ENCODE measurements at regions not wholly inside any gene's neighbourhood (a gene's known extent, or its start where the extent isn't known, plus 50 kb on each side); places are given as distances from the start of the nearest gene placed in this dataset.

- H3K9ac ChIP-seq (ENCODE audit: low read depth in 1 of 2, low read length in 2 of 2): no peak overlapping the region
- no peaks in the 10 kb centered on the region for H3K27me3 ChIP-seq (ENCODE audit: control insufficient read depth in 2 of 2, insufficient read depth in 2 of 2, low read length in 2 of 2)
- H3K9me3 ChIP-seq (ENCODE audit: control insufficient read depth in 2 of 2, low read length in 2 of 2): peaks cover 0 to 2% of the 10 kb centered on the region in 2 donors
- H3K4me3 ChIP-seq (ENCODE audit: low read length in 2 of 2): no peak overlapping the region
- no peaks in the 10 kb centered on the region for H3K36me3 ChIP-seq (ENCODE audit: control insufficient read depth in 2 of 2, insufficient read depth in 2 of 2, low read length in 2 of 2)
- H3K4me1 ChIP-seq (ENCODE audit: control insufficient read depth in 2 of 2, insufficient read depth in 2 of 2, low read length in 2 of 2): no peaks in the 10 kb centered on the region
- no peak overlapping the region for H3K27ac ChIP-seq (ENCODE audit: low read depth in 2 of 2, low read length in 2 of 2)
Measured at GRCh38 chr2:41400088-41400665, 647.6 kb upstream of the PKDCC start.

GRCh38 chr2:41405441-41405840 lies 642.4 kb upstream of the PKDCC start:
- H3K9ac ChIP-seq (ENCODE audit: low read depth in 1 of 2, low read length in 2 of 2): no peak overlapping the region
- no peaks in the 10 kb centered on the region for H3K4me1 ChIP-seq (ENCODE audit: control insufficient read depth in 2 of 2, insufficient read depth in 2 of 2, low read length in 2 of 2)
- no peak overlapping the region for H3K4me3 ChIP-seq (ENCODE audit: low read length in 2 of 2)
- no peaks in the 10 kb centered on the region for H3K27me3 ChIP-seq (ENCODE audit: control insufficient read depth in 2 of 2, insufficient read depth in 2 of 2, low read length in 2 of 2)
- no peaks in the 10 kb centered on the region for H3K36me3 ChIP-seq (ENCODE audit: control insufficient read depth in 2 of 2, insufficient read depth in 2 of 2, low read length in 2 of 2)
- no peak overlapping the region for H3K27ac ChIP-seq (ENCODE audit: low read depth in 2 of 2, low read length in 2 of 2)
- H3K9me3 ChIP-seq (ENCODE audit: control insufficient read depth in 2 of 2, low read length in 2 of 2): peaks cover 0 to 4% of the 10 kb centered on the region in 2 donors

- Histone ChIP-seq H3K36me3 (ENCODE audit: control insufficient read depth in 2 of 2, insufficient read depth in 2 of 2, low read length in 2 of 2) (no peaks in the 10 kb centered on the region), H3K9ac (ENCODE audit: low read depth in 1 of 2, low read length in 2 of 2) (no peak overlapping the region), H3K27me3 (ENCODE audit: control insufficient read depth in 2 of 2, insufficient read depth in 2 of 2, low read length in 2 of 2) (no peaks in the 10 kb centered on the region), H3K4me3 (ENCODE audit: low read length in 2 of 2) (no peak overlapping the region), H3K9me3 (ENCODE audit: control insufficient read depth in 2 of 2, low read length in 2 of 2) (peaks cover 0 to 4% of the 10 kb centered on the region in 2 donors), H3K4me1 (ENCODE audit: control insufficient read depth in 2 of 2, insufficient read depth in 2 of 2, low read length in 2 of 2) (no peaks in the 10 kb centered on the region), H3K27ac (ENCODE audit: low read depth in 2 of 2, low read length in 2 of 2) (no peak overlapping the region)
Measured at GRCh38 chr2:41409328-41409727, 638.5 kb upstream of the PKDCC start.

DNA sequence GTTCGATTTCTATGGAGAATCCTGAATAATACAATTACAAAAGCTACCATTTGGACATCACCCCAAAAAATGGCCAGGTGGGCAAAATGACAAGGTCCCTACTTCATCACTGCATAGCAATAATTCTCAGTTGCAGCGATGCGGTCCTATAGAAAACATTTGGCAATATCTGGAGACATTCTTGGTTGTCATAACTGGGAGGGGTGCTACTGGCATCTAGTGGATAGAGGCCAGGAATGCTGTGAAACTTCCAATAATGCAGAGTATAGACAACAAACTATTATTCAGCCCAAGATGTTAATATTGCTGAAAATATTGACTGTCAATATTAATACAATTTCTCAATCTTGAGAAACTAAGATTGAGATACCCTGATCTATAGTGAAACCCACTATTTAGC lies 637.8 kb upstream of the PKDCC start:
- Histone ChIP-seq H3K9me3 (ENCODE audit: control insufficient read depth in 2 of 2, low read length in 2 of 2) (peaks cover 3 to 4% of the 10 kb centered on the region in 2 donors), H3K9ac (ENCODE audit: low read depth in 1 of 2, low read length in 2 of 2) (no peak overlapping the region), H3K27me3 (ENCODE audit: control insufficient read depth in 2 of 2, insufficient read depth in 2 of 2, low read length in 2 of 2) (no peaks in the 10 kb centered on the region), H3K27ac (ENCODE audit: low read depth in 2 of 2, low read length in 2 of 2) (no peak overlapping the region), H3K4me1 (ENCODE audit: control insufficient read depth in 2 of 2, insufficient read depth in 2 of 2, low read length in 2 of 2) (no peaks in the 10 kb centered on the region), H3K4me3 (ENCODE audit: low read length in 2 of 2) (no peak overlapping the region), H3K36me3 (ENCODE audit: control insufficient read depth in 2 of 2, insufficient read depth in 2 of 2, low read length in 2 of 2) (no peaks in the 10 kb centered on the region)

DNA sequence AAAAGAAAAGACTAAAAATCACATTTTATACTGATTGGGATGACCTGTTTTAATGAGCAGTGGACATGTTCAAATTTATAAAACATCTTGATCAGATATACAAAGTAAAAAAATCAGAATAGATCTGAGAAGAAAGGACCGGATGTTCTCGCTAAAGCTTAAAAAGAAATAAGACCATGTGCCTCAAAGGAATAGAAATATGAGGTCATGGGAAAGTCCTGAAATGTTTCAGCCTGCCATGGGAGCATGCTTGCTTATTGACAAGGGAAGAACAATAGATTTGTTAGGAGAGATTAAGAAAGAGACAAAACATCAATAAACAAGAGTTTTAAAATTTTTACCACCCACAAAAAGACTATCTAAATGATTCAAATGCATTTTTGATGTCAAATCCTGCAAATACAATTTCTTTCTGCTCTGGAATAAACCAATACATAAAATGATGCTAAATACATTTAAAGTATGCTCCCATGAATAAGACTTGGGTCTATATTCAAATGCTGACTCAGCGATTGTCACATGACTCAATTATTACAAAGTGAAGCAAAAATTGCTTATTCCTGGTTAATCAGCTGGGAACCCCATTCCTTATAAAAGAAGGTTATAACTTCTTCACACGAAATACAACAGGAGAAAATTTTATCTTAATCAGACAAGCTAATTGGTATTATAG lies 633.9 kb upstream of the PKDCC start:
- Histone ChIP-seq H3K36me3 (ENCODE audit: control insufficient read depth in 2 of 2, insufficient read depth in 2 of 2, low read length in 2 of 2) (no peaks in the 10 kb centered on the region), H3K4me3 (ENCODE audit: low read length in 2 of 2) (no peak overlapping the region), H3K9ac (ENCODE audit: low read depth in 1 of 2, low read length in 2 of 2) (no peak overlapping the region), H3K27ac (ENCODE audit: low read depth in 2 of 2, low read length in 2 of 2) (no peak overlapping the region), H3K4me1 (ENCODE audit: control insufficient read depth in 2 of 2, insufficient read depth in 2 of 2, low read length in 2 of 2) (no peaks in the 10 kb centered on the region), H3K27me3 (ENCODE audit: control insufficient read depth in 2 of 2, insufficient read depth in 2 of 2, low read length in 2 of 2) (no peaks in the 10 kb centered on the region), H3K9me3 (ENCODE audit: control insufficient read depth in 2 of 2, low read length in 2 of 2) (peaks cover under 1 to 3% of the 10 kb centered on the region in 2 donors)

- peaks cover 0 to 3% of the 10 kb centered on the region in 2 donors for H3K9me3 ChIP-seq (ENCODE audit: control insufficient read depth in 2 of 2, low read length in 2 of 2)
- no peaks in the 10 kb centered on the region for H3K36me3 ChIP-seq (ENCODE audit: control insufficient read depth in 2 of 2, insufficient read depth in 2 of 2, low read length in 2 of 2)
- H3K4me1 ChIP-seq (ENCODE audit: control insufficient read depth in 2 of 2, insufficient read depth in 2 of 2, low read length in 2 of 2): no peaks in the 10 kb centered on the region
- no peaks in the 10 kb centered on the region for H3K27me3 ChIP-seq (ENCODE audit: control insufficient read depth in 2 of 2, insufficient read depth in 2 of 2, low read length in 2 of 2)
- H3K4me3 ChIP-seq (ENCODE audit: low read length in 2 of 2): no peak overlapping the region
- H3K9ac ChIP-seq (ENCODE audit: low read depth in 1 of 2, low read length in 2 of 2): no peak overlapping the region
- no peak overlapping the region for H3K27ac ChIP-seq (ENCODE audit: low read depth in 2 of 2, low read length in 2 of 2)
Measured at GRCh38 chr2:41414486-41415230, 633.2 kb upstream of the PKDCC start.

DNA sequence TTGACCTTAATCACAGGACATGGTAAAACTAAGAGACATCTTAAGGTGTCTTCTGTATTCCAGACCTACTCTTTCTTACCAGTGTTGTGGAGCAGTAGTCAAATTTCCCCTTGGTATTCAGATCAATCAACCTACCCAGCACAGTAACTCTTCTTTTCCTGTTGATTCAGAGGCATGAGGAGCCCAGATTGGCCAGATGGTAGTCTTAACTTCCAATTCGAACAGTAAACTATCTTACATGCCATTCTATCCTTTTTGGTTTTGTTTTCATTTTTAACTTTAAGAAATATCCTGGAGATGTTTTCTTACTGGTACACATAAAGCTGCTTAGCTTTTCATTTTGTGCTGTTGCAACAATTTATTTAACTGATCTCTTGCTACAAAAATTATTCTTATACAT lies 630.3 kb upstream of the PKDCC start:
- Histone ChIP-seq H3K4me1 (ENCODE audit: control insufficient read depth in 2 of 2, insufficient read depth in 2 of 2, low read length in 2 of 2) (no peaks in the 10 kb centered on the region), H3K27ac (ENCODE audit: low read depth in 2 of 2, low read length in 2 of 2) (no peak overlapping the region)

DNA sequence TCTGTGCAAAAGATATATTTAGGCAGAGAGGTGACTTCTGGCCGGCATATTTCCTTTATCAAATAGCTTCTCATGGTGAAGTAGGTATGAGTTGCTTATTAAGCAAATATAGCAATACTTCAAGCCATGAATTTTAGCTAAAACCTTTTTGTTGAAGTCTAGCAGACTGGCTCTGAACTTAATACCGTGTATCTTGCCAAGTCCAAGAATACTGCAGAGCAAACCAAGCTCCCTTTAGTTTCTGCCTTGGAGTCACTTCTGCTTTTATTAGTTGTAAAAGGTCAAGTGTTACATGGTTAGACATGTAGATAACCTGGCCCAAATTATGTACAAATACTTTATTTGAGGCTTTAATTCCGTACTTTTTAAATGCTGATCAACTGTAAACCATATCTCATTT lies 627.6 kb upstream of the PKDCC start:
- H3K4me1 ChIP-seq (ENCODE audit: control insufficient read depth in 2 of 2, insufficient read depth in 2 of 2, low read length in 2 of 2): no peaks in the 10 kb centered on the region
- H3K36me3 ChIP-seq (ENCODE audit: control insufficient read depth in 2 of 2, insufficient read depth in 2 of 2, low read length in 2 of 2): no peaks in the 10 kb centered on the region
- no peaks in the 10 kb centered on the region for H3K27me3 ChIP-seq (ENCODE audit: control insufficient read depth in 2 of 2, insufficient read depth in 2 of 2, low read length in 2 of 2)
- no peaks in the 10 kb centered on the region for H3K9me3 ChIP-seq (ENCODE audit: control insufficient read depth in 2 of 2, low read length in 2 of 2)
- no peak overlapping the region for H3K4me3 ChIP-seq (ENCODE audit: low read length in 2 of 2)
- no peak overlapping the region for H3K9ac ChIP-seq (ENCODE audit: low read depth in 1 of 2, low read length in 2 of 2)
- no peak overlapping the region for H3K27ac ChIP-seq (ENCODE audit: low read depth in 2 of 2, low read length in 2 of 2)

More for the DNA sequence above, 630.3 kb upstream of the PKDCC start:
- no peaks in the 10 kb centered on the region for H3K27me3 ChIP-seq (ENCODE audit: control insufficient read depth in 2 of 2, insufficient read depth in 2 of 2, low read length in 2 of 2)
- no peaks in the 10 kb centered on the region for H3K36me3 ChIP-seq (ENCODE audit: control insufficient read depth in 2 of 2, insufficient read depth in 2 of 2, low read length in 2 of 2)
- peaks cover 0 to 3% of the 10 kb centered on the region in 2 donors for H3K9me3 ChIP-seq (ENCODE audit: control insufficient read depth in 2 of 2, low read length in 2 of 2)
- H3K9ac ChIP-seq (ENCODE audit: low read depth in 1 of 2, low read length in 2 of 2): no peak overlapping the region
- no peak overlapping the region for H3K4me3 ChIP-seq (ENCODE audit: low read length in 2 of 2)

DNA sequence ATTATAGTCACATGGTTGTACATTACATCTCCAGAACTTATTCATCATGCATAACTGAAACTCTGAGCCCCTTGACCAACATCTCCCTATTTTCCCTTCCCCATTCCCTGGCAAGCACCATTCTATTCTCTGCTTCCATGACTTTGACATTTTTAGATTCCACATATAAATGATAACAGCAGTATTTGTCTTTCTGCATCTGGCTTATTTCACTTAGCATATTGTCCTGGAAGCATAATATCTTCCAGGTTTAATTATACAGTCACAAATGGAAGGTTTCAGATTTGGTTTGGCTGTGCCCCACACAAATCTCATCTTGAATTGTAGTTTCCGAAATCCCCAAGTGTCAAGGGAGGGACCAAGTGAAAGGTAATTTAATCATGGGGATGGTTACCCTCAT lies 626.9 kb upstream of the PKDCC start:
- H3K4me1 ChIP-seq (ENCODE audit: control insufficient read depth in 2 of 2, insufficient read depth in 2 of 2, low read length in 2 of 2): no peaks in the 10 kb centered on the region
- H3K4me3 ChIP-seq (ENCODE audit: low read length in 2 of 2): no peak overlapping the region
- no peak overlapping the region for H3K27ac ChIP-seq (ENCODE audit: low read depth in 2 of 2, low read length in 2 of 2)

GRCh38 chr2:41431756-41432155 lies 616.1 kb upstream of the PKDCC start:
- Histone ChIP-seq H3K27ac (ENCODE audit: low read depth in 2 of 2, low read length in 2 of 2) (no peak overlapping the region), H3K9ac (ENCODE audit: low read depth in 1 of 2, low read length in 2 of 2) (no peak overlapping the region), H3K4me1 (ENCODE audit: control insufficient read depth in 2 of 2, insufficient read depth in 2 of 2, low read length in 2 of 2) (no peaks in the 10 kb centered on the region), H3K9me3 (ENCODE audit: control insufficient read depth in 2 of 2, low read length in 2 of 2) (no peaks in the 10 kb centered on the region), H3K36me3 (ENCODE audit: control insufficient read depth in 2 of 2, insufficient read depth in 2 of 2, low read length in 2 of 2) (no peaks in the 10 kb centered on the region), H3K27me3 (ENCODE audit: control insufficient read depth in 2 of 2, insufficient read depth in 2 of 2, low read length in 2 of 2) (no peaks in the 10 kb centered on the region), H3K4me3 (ENCODE audit: low read length in 2 of 2) (no peak overlapping the region)

More for the DNA sequence above, 626.9 kb upstream of the PKDCC start:
- Histone ChIP-seq H3K27me3 (ENCODE audit: control insufficient read depth in 2 of 2, insufficient read depth in 2 of 2, low read length in 2 of 2) (no peaks in the 10 kb centered on the region), H3K9me3 (ENCODE audit: control insufficient read depth in 2 of 2, low read length in 2 of 2) (no peaks in the 10 kb centered on the region), H3K9ac (ENCODE audit: low read depth in 1 of 2, low read length in 2 of 2) (no peak overlapping the region), H3K36me3 (ENCODE audit: control insufficient read depth in 2 of 2, insufficient read depth in 2 of 2, low read length in 2 of 2) (no peaks in the 10 kb centered on the region)

Data from mucosa of rectum (tissue), 2 donors.